HEK293 (cell line): ENCODE measurements at regions not wholly inside any gene's neighbourhood (a gene's known extent, or its start where the extent isn't known, plus 50 kb on each side); places are given as distances from the start of the nearest gene placed in this dataset.

Experiments used
- ZNF112 ChIP-seq: fragments of 450-650 bp; formaldehyde crosslinking; IDR thresholded peaks from 2 replicates; pipeline ENCODE4 v1.5.0; 2017; ENCODE audit warnings: missing biosample characterization, missing genetic modification characterization
- ZNF138 ChIP-seq: fragments of 450-650 bp; formaldehyde crosslinking; IDR thresholded peaks from 2 replicates; pipeline ENCODE4 v1.5.1; 2016; ENCODE audit warnings: missing biosample characterization, missing genetic modification characterization, borderline replicate concordance
- ZNF23 ChIP-seq: fragments of 450-650 bp; formaldehyde crosslinking; IDR thresholded peaks from 2 replicates; pipeline ENCODE4 v1.5.1; 2016; ENCODE audit warnings: missing biosample characterization, missing genetic modification characterization, borderline replicate concordance
- ZNF24 ChIP-seq: fragments of 450-650 bp; formaldehyde crosslinking; IDR thresholded peaks from 2 replicates; pipeline ENCODE4 v1.5.1; 2016; ENCODE audit warnings: missing biosample characterization, missing genetic modification characterization
- ZNF391 ChIP-seq: fragments of 450-650 bp; formaldehyde crosslinking; IDR thresholded peaks from 2 replicates; pipeline ENCODE4 v1.5.1; 2016; ENCODE audit warnings: low read depth, missing biosample characterization, missing genetic modification characterization, borderline replicate concordance
- ZNF768 ChIP-seq: fragments of 450-650 bp; formaldehyde crosslinking; IDR thresholded peaks from 2 replicates; pipeline ENCODE4 v1.5.1; 2018; ENCODE audit warnings: missing biosample characterization, mild to moderate bottlenecking, missing genetic modification characterization
- TF ChIP-seq, protein P1 (sequence below): fragments of 450-650 bp; formaldehyde crosslinking; IDR thresholded peaks from 2 replicates; pipeline ENCODE4 v1.5.1; 2016; ENCODE audit warnings: missing biosample characterization, missing genetic modification characterization
- TF ChIP-seq, protein P2 (sequence below): sonication (generic); formaldehyde crosslinking; IDR thresholded peaks from 2 replicates; pipeline ENCODE4 v1.8.1; 2022; ENCODE audit warnings: mild to moderate bottlenecking, moderate library complexity, missing genetic modification reagents
- TF ChIP-seq, protein P3 (sequence below): fragments of 450-650 bp; formaldehyde crosslinking; IDR thresholded peaks from 2 replicates; pipeline ENCODE4 v1.5.1; 2016; ENCODE audit warnings: missing biosample characterization, missing genetic modification characterization, low read depth

DNA sequence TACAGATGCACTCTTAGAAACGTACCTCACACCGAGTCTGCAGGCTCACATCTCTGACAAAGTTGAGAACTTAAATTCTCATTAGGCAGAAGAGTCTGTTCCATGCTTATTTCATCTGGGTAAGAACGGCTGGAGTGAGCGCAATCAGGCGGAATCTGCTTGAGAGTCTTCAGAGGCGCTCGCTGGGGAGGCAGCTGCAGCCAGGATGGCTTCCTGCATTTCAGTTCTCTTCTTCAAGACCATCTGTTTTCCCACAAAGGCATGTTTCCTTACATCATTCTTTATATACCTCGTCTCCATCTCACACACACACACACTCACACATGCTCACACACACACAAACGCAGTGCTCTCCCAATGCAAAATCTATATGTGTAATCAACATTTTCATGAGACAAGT, 497.1 kb downstream of the AJAP1 start:
- TF ChIP-seq ZNF138 (no peak), ZNF768 (tag by site-specific recombination) (no peak), ZNF24 (tag by site-specific recombination) (no peak), ZNF112 (no peak), ZNF391 (tag by site-specific recombination) (no peak), ZNF23 (tag by site-specific recombination) (no peak)
- TF ChIP-seq, protein P1, sequence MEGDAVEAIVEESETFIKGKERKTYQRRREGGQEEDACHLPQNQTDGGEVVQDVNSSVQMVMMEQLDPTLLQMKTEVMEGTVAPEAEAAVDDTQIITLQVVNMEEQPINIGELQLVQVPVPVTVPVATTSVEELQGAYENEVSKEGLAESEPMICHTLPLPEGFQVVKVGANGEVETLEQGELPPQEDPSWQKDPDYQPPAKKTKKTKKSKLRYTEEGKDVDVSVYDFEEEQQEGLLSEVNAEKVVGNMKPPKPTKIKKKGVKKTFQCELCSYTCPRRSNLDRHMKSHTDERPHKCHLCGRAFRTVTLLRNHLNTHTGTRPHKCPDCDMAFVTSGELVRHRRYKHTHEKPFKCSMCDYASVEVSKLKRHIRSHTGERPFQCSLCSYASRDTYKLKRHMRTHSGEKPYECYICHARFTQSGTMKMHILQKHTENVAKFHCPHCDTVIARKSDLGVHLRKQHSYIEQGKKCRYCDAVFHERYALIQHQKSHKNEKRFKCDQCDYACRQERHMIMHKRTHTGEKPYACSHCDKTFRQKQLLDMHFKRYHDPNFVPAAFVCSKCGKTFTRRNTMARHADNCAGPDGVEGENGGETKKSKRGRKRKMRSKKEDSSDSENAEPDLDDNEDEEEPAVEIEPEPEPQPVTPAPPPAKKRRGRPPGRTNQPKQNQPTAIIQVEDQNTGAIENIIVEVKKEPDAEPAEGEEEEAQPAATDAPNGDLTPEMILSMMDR: no peak
- TF ChIP-seq, protein P2, sequence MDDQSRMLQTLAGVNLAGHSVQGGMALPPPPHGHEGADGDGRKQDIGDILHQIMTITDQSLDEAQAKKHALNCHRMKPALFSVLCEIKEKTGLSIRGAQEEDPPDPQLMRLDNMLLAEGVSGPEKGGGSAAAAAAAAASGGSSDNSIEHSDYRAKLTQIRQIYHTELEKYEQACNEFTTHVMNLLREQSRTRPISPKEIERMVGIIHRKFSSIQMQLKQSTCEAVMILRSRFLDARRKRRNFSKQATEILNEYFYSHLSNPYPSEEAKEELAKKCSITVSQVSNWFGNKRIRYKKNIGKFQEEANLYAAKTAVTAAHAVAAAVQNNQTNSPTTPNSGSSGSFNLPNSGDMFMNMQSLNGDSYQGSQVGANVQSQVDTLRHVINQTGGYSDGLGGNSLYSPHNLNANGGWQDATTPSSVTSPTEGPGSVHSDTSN (CRISPR knock-in tag): no peak
- TF ChIP-seq, protein P3, sequence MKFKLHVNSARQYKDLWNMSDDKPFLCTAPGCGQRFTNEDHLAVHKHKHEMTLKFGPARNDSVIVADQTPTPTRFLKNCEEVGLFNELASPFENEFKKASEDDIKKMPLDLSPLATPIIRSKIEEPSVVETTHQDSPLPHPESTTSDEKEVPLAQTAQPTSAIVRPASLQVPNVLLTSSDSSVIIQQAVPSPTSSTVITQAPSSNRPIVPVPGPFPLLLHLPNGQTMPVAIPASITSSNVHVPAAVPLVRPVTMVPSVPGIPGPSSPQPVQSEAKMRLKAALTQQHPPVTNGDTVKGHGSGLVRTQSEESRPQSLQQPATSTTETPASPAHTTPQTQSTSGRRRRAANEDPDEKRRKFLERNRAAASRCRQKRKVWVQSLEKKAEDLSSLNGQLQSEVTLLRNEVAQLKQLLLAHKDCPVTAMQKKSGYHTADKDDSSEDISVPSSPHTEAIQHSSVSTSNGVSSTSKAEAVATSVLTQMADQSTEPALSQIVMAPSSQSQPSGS (tag by site-specific recombination): no peak
